K562 (cell line): ENCODE measurements at regions not wholly inside any gene's neighbourhood (a gene's known extent, or its start where the extent isn't known, plus 50 kb on each side); places are given as distances from the start of the nearest gene placed in this dataset.

ENCODE experiments used
- ATAC-seq: fragments of 200-7000 bp; cut with Tn5 transposase; 3 replicates; pipeline ENCODE4 v1.9.1; 2020; ENCODE audit warnings: moderate library complexity
- BruUV-seq: library from RNA; stranded (reverse); fragments of 400-500 nt; replicated peaks from 2 replicates; lab custom pipeline; 2021; lab: Mats Ljungman, UMichigan
- CTCF ChIA-PET: fragments of 300-600 bp; formaldehyde crosslinking; extraction: SDS; loops from one replicate; lab custom pipeline; 2021; ENCODE audit warnings: low intra/inter-chr PET ratio; lab: Yijun Ruan, JAX
- POLR2A ChIA-PET: fragments of 300-600, 350-650 bp; sonication (Branson Sonifier 250); formaldehyde crosslinking; extraction: SDS; loops from one replicate; lab custom pipeline; 2021; ENCODE audit warnings: antibody characterized with exemption, inconsistent platforms; lab: Yijun Ruan, JAX
- DNase-seq, 4 experiments: peaks; one replicate each; pipeline versions ENCODE4 v3.0.0 to v3.0.0-alpha.2; 2011 to 2018; ENCODE audit warnings: low spot score in 3 of 4, mixed read lengths in 3 of 4; ENCODE audit errors: extremely low read depth in 1 of 4
- FAIRE-seq: peaks from 2 replicates; lab custom pipeline; 2011; peaks lifted over from hg19 to GRCh38; lab: Jason Lieb, UNC
- H2AFZ ChIP-seq: 2 replicates; pipeline ENCODE4 v1.6.0; 2011; ENCODE audit warnings: low read depth, low read length, control low read depth, inconsistent platforms
- H3K27ac ChIP-seq: fragments of 200-600 bp; 3 replicates; pipeline ENCODE4 v1.8.0; 2011; ENCODE audit warnings: low read depth, mild to moderate bottlenecking, control low read depth, inconsistent platforms, low read length, moderate library complexity, mixed read lengths; ENCODE audit errors: extremely low read depth
- H3K27me3 ChIP-seq, 2 experiments: fragments of 300-600 bp in 1 of 2; 2 replicates in 1 of 2; 3 replicates in 1 of 2; pipeline versions ENCODE4 v1.6.0 to v1.8.0; 2011; ENCODE audit warnings: inconsistent platforms in 2 of 2, low read length in 2 of 2, mild to moderate bottlenecking in 1 of 2, mixed read lengths in 1 of 2, moderate library complexity in 1 of 2; ENCODE audit not compliant: control insufficient read depth in 2 of 2, insufficient read depth in 2 of 2
- H3K36me3 ChIP-seq: fragments of 300-600 bp; 3 replicates; pipeline ENCODE4 v1.8.0; 2011; ENCODE audit warnings: mild to moderate bottlenecking, low read length, inconsistent platforms; ENCODE audit not compliant: control insufficient read depth, insufficient read depth
- H3K4me1 ChIP-seq, 2 experiments: fragments of 200-600 bp in 1 of 2; replicated peaks in 1 of 2; 2 replicates in 1 of 2; 3 replicates in 1 of 2; pipeline versions ENCODE4 v1.5.1 to v1.8.0; 2011; ENCODE audit warnings: inconsistent platforms in 2 of 2, low read length in 2 of 2, mild to moderate bottlenecking in 1 of 2, mixed read lengths in 1 of 2, moderate library complexity in 1 of 2; ENCODE audit not compliant: control insufficient read depth in 2 of 2, insufficient read depth in 2 of 2
- H3K4me2 ChIP-seq: 2 replicates; pipeline ENCODE4 v1.6.1; 2011; ENCODE audit warnings: low read length, control low read depth, inconsistent platforms, mixed read lengths; ENCODE audit not compliant: insufficient read depth
- H3K4me3 ChIP-seq: fragments of 200-600 bp; sonication (generic), shearing (Covaris generic); 2 replicates; pipeline ENCODE4 v1.5.1; 2016; ENCODE audit warnings: control low read depth, inconsistent platforms
- H3K79me2 ChIP-seq: fragments of 200-600 bp; 3 replicates; pipeline ENCODE4 v1.8.0; 2011; ENCODE audit warnings: low read length, inconsistent platforms; ENCODE audit not compliant: control insufficient read depth, insufficient read depth
- H3K9ac ChIP-seq, 2 experiments: 2 replicates each; pipeline versions ENCODE4 v1.6.0 to v1.6.1; 2011; ENCODE audit warnings: low read depth in 2 of 2, low read length in 2 of 2, control low read depth in 1 of 2, inconsistent platforms in 1 of 2, mild to moderate bottlenecking in 1 of 2, mixed read lengths in 1 of 2; ENCODE audit not compliant: insufficient read depth in 1 of 2
- H3K9me1 ChIP-seq: one replicate; pipeline ENCODE4 v1.6.0; 2011; ENCODE audit warnings: inconsistent platforms, mild to moderate bottlenecking, low read length, moderate library complexity; ENCODE audit not compliant: control insufficient read depth, insufficient read depth
- H3K9me3 ChIP-seq: replicated peaks from 2 replicates; pipeline ENCODE4 v1.5.1; 2011; ENCODE audit warnings: low read depth, low read length, inconsistent platforms; ENCODE audit not compliant: control insufficient read depth, insufficient read depth
- H4K20me1 ChIP-seq: replicated peaks from 2 replicates; pipeline ENCODE4 v1.6.1; 2011; ENCODE audit warnings: low read length, inconsistent platforms, mixed read lengths; ENCODE audit not compliant: control insufficient read depth, insufficient read depth
- IRF1 ChIP-seq: sonication (generic); formaldehyde crosslinking; IDR thresholded peaks from 2 replicates; pipeline ENCODE4 v1.8.0; 2022; ENCODE audit warnings: missing genetic modification reagents, mild to moderate bottlenecking, borderline replicate concordance
- KDM5B ChIP-seq: fragments of 200-600 bp; sonication (generic); IDR thresholded peaks from 2 replicates; pipeline ENCODE4 v1.6.1; 2012; ENCODE audit warnings: low read depth, mild to moderate bottlenecking, moderate library complexity, low read length, control low read depth, inconsistent platforms; ENCODE audit not compliant: insufficient replicate concordance
- MLX ChIP-seq, 2 experiments: fragments of 450-650 bp in 1 of 2; sonication (generic) in 1 of 2; formaldehyde crosslinking; conservative IDR thresholded peaks; 2 replicates each; pipeline versions ENCODE4 v1.4.0 to v1.8.1; 2020 to 2022; ENCODE audit warnings: mild to moderate bottlenecking in 1 of 2, missing genetic modification reagents in 1 of 2
- NFIX ChIP-seq: fragments of 250-450 bp; sonication (Bioruptor Pico); IDR thresholded peaks from 2 replicates; pipeline ENCODE4 v1.4.0; 2020; ENCODE audit warnings: low read depth, mild to moderate bottlenecking, moderate library complexity
- PBX2 ChIP-seq, 2 experiments: IDR thresholded peaks in 1 of 2; conservative IDR thresholded peaks in 1 of 2; 2 replicates each; pipeline ENCODE4 v1.6.1; 2016; ENCODE audit warnings: low read depth in 2 of 2, mild to moderate bottlenecking in 1 of 2, missing compliant biosample characterization in 1 of 2, missing genetic modification characterization in 1 of 2, moderate library complexity in 1 of 2
- PML ChIP-seq: IDR thresholded peaks from 2 replicates; pipeline ENCODE4 v1.6.1; 2012; ENCODE audit warnings: low read length, inconsistent platforms
- REST ChIP-seq, 2 experiments: fragments of 450-650 bp; formaldehyde crosslinking in 1 of 2; IDR thresholded peaks; 2 replicates each; pipeline versions ENCODE4 v1.4.0 to v1.6.1; 2014 to 2020; ENCODE audit warnings: mild to moderate bottlenecking in 2 of 2, borderline replicate concordance in 1 of 2, low read depth in 1 of 2
- RNF2 ChIP-seq: sonication (generic); IDR thresholded peaks from 2 replicates; pipeline ENCODE4 v1.6.1; 2016
- STAT5B ChIP-seq: fragments of 250-450 bp; sonication (Bioruptor Pico); IDR thresholded peaks from 2 replicates; pipeline ENCODE4 v1.8.0; 2021; ENCODE audit warnings: mild to moderate bottlenecking, inconsistent platforms
- ZFX ChIP-seq: sonication (generic); formaldehyde crosslinking; IDR thresholded peaks from 2 replicates; pipeline ENCODE4 v1.8.0; 2022; ENCODE audit warnings: mild to moderate bottlenecking, missing genetic modification reagents, moderate library complexity
- WGBS: fragments of 100-300 bp; shearing (Covaris generic); methylation state at CpG from one replicate; pipeline ENCODE4 v1.1.6; 2016; ENCODE audit warnings: low coverage, mixed read lengths; ENCODE audit not compliant: insufficient coverage; ENCODE audit errors: missing lambda C conversion rate; 5-methylcytosine and 5-hydroxymethylcytosine counted together
- in situ Hi-C: fragments of 300-500 bp; cut with MboI; formaldehyde crosslinking; loops from 4 replicates; pipeline ENCODE4 v1.15.0; 2018; ENCODE audit warnings: inconsistent platforms, mixed read lengths
- intact Hi-C: fragments of 100-400 bp; cut with micrococcal nuclease; formaldehyde crosslinking; loops from 2 replicates; pipeline ENCODE4 v1.14.2; 2022

- no peak overlapping the region for H3K4me2 ChIP-seq
- no peaks in the 10 kb centered on the region for H3K4me1 ChIP-seq
- H3K9me1 ChIP-seq: no peaks in the 10 kb centered on the region
- no peaks in the 10 kb centered on the region for H3K36me3 ChIP-seq
- no peaks in the 10 kb centered on the region for H3K79me2 ChIP-seq
- in situ Hi-C loops (no loop called here), intact Hi-C loops (no loop called here)
- no peak overlapping the region for H3K27ac ChIP-seq
- H3K4me3 ChIP-seq: no peak overlapping the region
- 0% methylated on average over 1 of the region's 1 CpG for WGBS
- no peaks in the 10 kb centered on the region for H3K27me3 ChIP-seq
- H3K9ac ChIP-seq: no peak overlapping the region
- FAIRE-seq (no peak), ATAC-seq (no peak), DNase-seq (no peak)
- no TSS peak for BruUV-seq
- H3K9me3 ChIP-seq: no peaks in the 10 kb centered on the region
- no peak overlapping the region for H2AFZ ChIP-seq
- no peaks in the 10 kb centered on the region for H4K20me1 ChIP-seq
- ChIA-PET POLR2A (no interaction called here), CTCF (no interaction called here)
- TF ChIP-seq PBX2 (CRISPR knock-in tag; IDR thresholded peaks at IDR 0.05; ENCODE audit: low read depth) (no peak), PBX2 (tag; conservative IDR thresholded peaks at IDR 0.05; ENCODE audit: low read depth) (no peak), PML (no peak), KDM5B (no peak), STAT5B (CRISPR knock-in tag) (no peak), REST (IDR thresholded peaks at IDR 0.05; ENCODE audit: borderline replicate concordance) (no peak), REST (CRISPR knock-in tag; IDR thresholded peaks at IDR 0.05; ENCODE audit: low read depth) (no peak), RNF2 (no peak), MLX (CRISPR knock-in tag; conservative IDR thresholded peaks at IDR 0.05) (no peak), IRF1 (no peak), ZFX (CRISPR knock-in tag) (no peak), NFIX (no peak)
These were observed 53.8 kb upstream of the OLFM3 start for GRCh38 chr1:102050556-102050955.
